ENCODE measurements at regions not wholly inside any gene's neighbourhood (a gene's known extent, or its start where the extent isn't known, plus 50 kb on each side); places are given as distances from the start of the nearest gene placed in this dataset.

DNA sequence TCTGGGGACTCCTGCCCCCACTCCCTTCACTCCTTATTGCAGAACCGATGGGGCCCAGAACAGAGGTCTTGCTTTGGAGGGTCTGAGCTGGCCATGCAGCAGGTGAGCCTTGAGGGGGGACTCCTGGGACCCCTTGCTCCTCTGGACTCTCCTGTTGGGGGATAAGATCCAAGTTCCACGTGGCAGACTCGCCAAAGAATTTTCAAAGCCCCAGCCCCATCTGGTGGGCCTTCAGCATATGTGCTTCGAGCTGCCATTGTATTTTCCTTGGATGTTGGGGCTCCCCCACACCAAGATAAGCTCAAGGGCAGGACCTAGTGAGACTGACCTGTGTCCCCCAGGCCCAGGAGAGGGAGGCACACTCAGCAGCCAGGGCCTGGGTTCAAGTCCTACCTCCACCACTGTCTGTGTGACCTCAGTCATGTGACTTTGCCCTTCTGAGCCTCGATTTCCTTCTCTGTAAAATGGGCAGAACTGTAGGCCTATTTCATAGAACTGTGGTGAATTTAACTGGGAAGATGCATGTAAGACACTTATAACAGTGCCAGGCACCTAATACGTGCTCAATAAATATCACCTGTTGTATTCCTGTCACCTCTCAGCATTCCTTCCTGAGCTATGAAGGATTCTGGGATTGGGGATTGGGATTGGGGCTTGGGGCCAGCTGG lies 115.5 kb downstream of the VEGFA start:
- no peak overlapping the region for H3K27ac ChIP-seq (ENCODE audit: insufficient read depth, low read depth, low read length)
- peaks cover 2 to 5% of the 10 kb centered on the region in 2 experiments for H3K27me3 ChIP-seq (ENCODE audit: control insufficient read depth in 2 of 2, insufficient read depth in 2 of 2, low read length in 2 of 2)
- no peak overlapping the region for H3K4me3 ChIP-seq (replicated peaks in 1 of 3; ENCODE audit: insufficient read depth in 1 of 3, low read depth in 1 of 3, low read length in 3 of 3)
- H2AFZ ChIP-seq (ENCODE audit: low read depth, low read length) = no peak overlapping the region
- FAIRE-seq (no peak), DNase-seq (ENCODE audit: low read depth, low spot score) (no peak)
- BruUV-seq (replicated peaks) = no TSS peak
- no peaks in the 10 kb centered on the region for H3K9me3 ChIP-seq (replicated peaks; ENCODE audit: control insufficient read depth, insufficient read depth, low read length)
- ChIA-PET POLR2A (no interaction called here), CTCF (interaction anchor here (0.6 to 1.0 kb wide), 3 partner anchors 9 to 194 kb away, joined by 3 read pairs; no protein-coding TSS in a partner anchor)
- H3K4me1 ChIP-seq (ENCODE audit: control insufficient read depth, extremely low read depth, insufficient read depth, low read length) = no peaks in the 10 kb centered on the region
- no peak overlapping the region for H3K9ac ChIP-seq (replicated peaks; ENCODE audit: extremely low read depth, insufficient read depth, low read length)
- no peak overlapping the region for H3K4me2 ChIP-seq (ENCODE audit: insufficient read depth, low read length)
- H3K79me2 ChIP-seq (ENCODE audit: control insufficient read depth, insufficient read depth, low read length) = no peaks in the 10 kb centered on the region
- no peaks in the 10 kb centered on the region for H3K36me3 ChIP-seq (ENCODE audit: control insufficient read depth in 2 of 2, extremely low read depth in 1 of 2, insufficient read depth in 2 of 2, low read length in 2 of 2)
- dilution Hi-C loops (cut with MboI; ENCODE audit: extremely low pct_ligation_motif_present, low sequenced_read_pairs) (no loop called here), intact Hi-C loops (cut with micrococcal nuclease) (no loop called here)
- H3K9me1 ChIP-seq (replicated peaks; ENCODE audit: control insufficient read depth, extremely low read depth, insufficient read depth, low read length) = no peaks in the 10 kb centered on the region
- TF ChIP-seq EZH2 (IDR thresholded peaks at IDR 0.05; ENCODE audit: borderline replicate concordance, low read depth, low read length, severe bottlenecking) (no peak), GATA2 (IDR thresholded peaks at IDR 0.05; ENCODE audit: insufficient read depth, insufficient read length, low read depth, low read length) (no peak), POLR2A (IDR thresholded peaks at IDR 0.05; ENCODE audit: low read depth, low read length) (no peak), POLR2AphosphoS5 (IDR thresholded peaks at IDR 0.05; ENCODE audit: insufficient read depth, low read depth, low read length) (no peak), JUN (IDR thresholded peaks at IDR 0.05; ENCODE audit: borderline replicate concordance, insufficient read depth, insufficient read length, low read depth) (no peak), MYC (IDR thresholded peaks at IDR 0.05; ENCODE audit: low read depth, low read length) (no peak), FOS (IDR thresholded peaks at IDR 0.05; ENCODE audit: borderline replicate concordance, insufficient read depth, low read length) (no peak), MAX (IDR thresholded peaks at IDR 0.05; ENCODE audit: insufficient read depth, insufficient read length) (no peak)
- TF ChIP-seq, protein P1, sequence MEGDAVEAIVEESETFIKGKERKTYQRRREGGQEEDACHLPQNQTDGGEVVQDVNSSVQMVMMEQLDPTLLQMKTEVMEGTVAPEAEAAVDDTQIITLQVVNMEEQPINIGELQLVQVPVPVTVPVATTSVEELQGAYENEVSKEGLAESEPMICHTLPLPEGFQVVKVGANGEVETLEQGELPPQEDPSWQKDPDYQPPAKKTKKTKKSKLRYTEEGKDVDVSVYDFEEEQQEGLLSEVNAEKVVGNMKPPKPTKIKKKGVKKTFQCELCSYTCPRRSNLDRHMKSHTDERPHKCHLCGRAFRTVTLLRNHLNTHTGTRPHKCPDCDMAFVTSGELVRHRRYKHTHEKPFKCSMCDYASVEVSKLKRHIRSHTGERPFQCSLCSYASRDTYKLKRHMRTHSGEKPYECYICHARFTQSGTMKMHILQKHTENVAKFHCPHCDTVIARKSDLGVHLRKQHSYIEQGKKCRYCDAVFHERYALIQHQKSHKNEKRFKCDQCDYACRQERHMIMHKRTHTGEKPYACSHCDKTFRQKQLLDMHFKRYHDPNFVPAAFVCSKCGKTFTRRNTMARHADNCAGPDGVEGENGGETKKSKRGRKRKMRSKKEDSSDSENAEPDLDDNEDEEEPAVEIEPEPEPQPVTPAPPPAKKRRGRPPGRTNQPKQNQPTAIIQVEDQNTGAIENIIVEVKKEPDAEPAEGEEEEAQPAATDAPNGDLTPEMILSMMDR (IDR thresholded peaks at IDR 0.05; ENCODE audit: extremely low read depth in 1 of 2, insufficient read depth in 1 of 2, low read depth in 1 of 2, low read length in 2 of 2) = no peak
- H4K20me1 ChIP-seq (replicated peaks; ENCODE audit: control insufficient read depth, extremely low read depth, insufficient read depth, low read length) = no peaks in the 10 kb centered on the region

All from endothelial cell of umbilical vein (primary cell).